HG03103 (cell line): ENCODE measurements at regions not wholly inside any gene's neighbourhood (a gene's known extent, or its start where the extent isn't known, plus 50 kb on each side); places are given as distances from the start of the nearest gene placed in this dataset.
"Not testable (repeated sequence)": the region's sequence is repeated elsewhere in the genome, so short reads cannot be mapped to it uniquely, and the experiment has no call there.

Experiments
- ATAC-seq: cut with Tn5 transposase; IDR thresholded peaks from one replicate; pipeline ENCODE4 v1.9.1; 2021; ENCODE audit warnings: low read depth; ENCODE audit not compliant: unreplicated experiment

GRCh38 chr12:116360579-116361413 is 83.3 kb upstream of the MED13L start:
- no peak for ATAC-seq

GRCh38 chr12:116361414-116362223 is 84.1 kb upstream of the MED13L start:
- ATAC-seq = no peak

GRCh38 chr12:116365114-116365513 is 87.6 kb upstream of the MED13L start:
- ATAC-seq = no peak

- ATAC-seq = no peak
These were observed 88.3 kb upstream of the MED13L start for GRCh38 chr12:116365606-116366455.

DNA sequence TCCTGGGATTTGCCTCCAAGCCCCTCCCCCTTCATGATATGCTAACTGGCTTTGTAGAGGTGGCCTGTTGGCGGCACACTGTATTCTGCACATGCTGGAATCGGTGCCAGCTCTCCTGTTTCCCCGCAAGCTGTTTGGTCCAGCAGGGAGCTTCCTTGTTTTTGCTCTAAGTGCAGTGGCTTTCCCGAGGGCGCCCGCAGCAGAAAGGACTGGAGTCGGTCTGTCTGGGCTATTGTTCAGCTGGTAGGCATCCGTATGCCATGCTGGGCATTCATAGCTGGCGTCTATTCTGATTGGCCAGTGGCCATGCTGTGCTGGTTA is 88.9 kb upstream of the MED13L start:
- no peak for ATAC-seq

GRCh38 chr12:116366824-116367223 is 89.3 kb upstream of the MED13L start:
- ATAC-seq = no peak

- no peak for ATAC-seq
These were observed 91.0 kb upstream of the MED13L start for GRCh38 chr12:116368196-116369194.

DNA sequence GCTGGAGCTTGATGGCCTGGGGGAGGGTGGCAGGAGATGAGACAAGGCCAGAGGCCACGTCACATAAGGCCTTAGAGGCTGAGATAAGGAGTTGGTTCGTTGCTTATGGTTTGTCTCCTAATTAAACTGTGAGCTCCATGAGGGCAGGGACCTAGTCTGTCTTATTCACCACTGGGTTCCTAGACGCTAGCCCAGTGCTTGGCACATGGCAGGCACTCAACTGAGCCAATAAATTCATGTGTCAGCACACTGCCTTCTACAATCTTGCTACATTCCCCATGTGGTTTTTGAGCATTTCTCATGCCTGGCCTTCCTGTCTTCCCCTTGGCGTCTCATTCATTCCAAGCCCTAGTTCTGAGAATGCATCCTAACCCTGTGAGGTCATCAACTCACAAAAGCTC is 92.5 kb upstream of the MED13L start:
- ATAC-seq = no peak

- ATAC-seq = no peak
These were observed 93.5 kb upstream of the MED13L start for GRCh38 chr12:116370886-116371580.

- no peak for ATAC-seq
These were observed 95.3 kb upstream of the MED13L start for GRCh38 chr12:116372815-116373214.

GRCh38 chr12:116373572-116374206 is 96.2 kb upstream of the MED13L start:
- no peak for ATAC-seq

GRCh38 chr12:116374207-116374606 is 96.7 kb upstream of the MED13L start:
- ATAC-seq = no peak

GRCh38 chr12:116375278-116375842 is 97.9 kb upstream of the MED13L start:
- no peak for ATAC-seq

DNA sequence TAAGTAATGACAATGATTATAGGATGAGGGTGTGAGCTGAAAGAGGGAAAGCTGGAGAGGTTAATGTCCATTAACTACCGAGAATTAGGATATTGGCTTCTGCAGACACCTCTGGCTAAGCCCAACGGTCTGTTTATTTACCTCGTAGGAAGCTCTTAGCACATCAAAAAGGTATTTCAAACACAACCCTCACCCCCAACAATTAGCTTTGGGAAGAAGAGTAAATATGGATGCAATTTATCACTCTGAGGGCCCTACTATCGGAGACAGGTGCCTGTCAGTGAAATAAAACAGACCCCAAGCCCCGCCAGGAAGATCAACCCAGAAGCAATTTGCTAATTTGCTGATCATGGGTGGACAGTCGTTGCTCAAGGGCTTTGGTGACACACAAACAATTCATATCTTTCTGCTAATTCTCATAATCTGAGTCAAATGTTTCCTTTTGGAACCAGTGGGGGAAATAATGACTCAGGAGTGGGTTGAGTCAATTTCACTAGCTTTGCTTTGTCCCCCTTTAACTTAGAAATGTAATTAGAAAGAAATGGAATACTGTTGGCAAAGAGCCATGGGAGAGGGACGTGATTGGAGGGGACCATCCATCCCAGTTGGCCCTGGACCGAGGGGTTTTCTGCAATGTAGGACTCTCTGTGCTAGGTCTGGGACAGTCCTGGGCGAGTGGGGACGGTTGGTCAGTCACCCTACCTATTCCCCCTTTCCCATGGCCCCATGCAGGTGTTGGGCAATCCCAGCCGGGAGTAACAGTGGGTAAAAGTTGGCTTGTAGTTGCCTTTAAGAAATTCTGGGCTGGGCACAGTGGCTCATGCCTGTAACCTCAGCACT is 99.1 kb upstream of the MED13L start:
- no peak for ATAC-seq

GRCh38 chr12:116377194-116377571 is 99.7 kb upstream of the MED13L start:
- not testable (repeated sequence) for ATAC-seq

GRCh38 chr12:116378002-116378401 is 100.5 kb upstream of the MED13L start:
- no peak for ATAC-seq

GRCh38 chr12:116380108-116380507 is 102.6 kb upstream of the MED13L start:
- ATAC-seq = no peak

- ATAC-seq = not testable (repeated sequence)
These were observed 103.2 kb upstream of the MED13L start for GRCh38 chr12:116380740-116381139.
